WTC11 (cell line): ENCODE measurements at regions not wholly inside any gene's neighbourhood (a gene's known extent, or its start where the extent isn't known, plus 50 kb on each side); places are given as distances from the start of the nearest gene placed in this dataset.
A peak's percentile ranks its signal among the peaks of the same experiment; 100 is the strongest.

Experiments
- ATAC-seq: fragments of 200-7000 bp; cut with Tn5 transposase; 2 replicates; pipeline ENCODE4 v1.10.0; 2021; ENCODE audit warnings: mild to moderate bottlenecking, moderate library complexity
- CTCF ChIA-PET: fragments of 300-600 bp; sonication (Branson Sonifier 250); formaldehyde crosslinking; loops from one replicate; lab custom pipeline; 2021; ENCODE audit warnings: antibody characterized with exemption; lab: Charles Lee
- POLR2A ChIA-PET: fragments of 350-600 bp; sonication (Branson Sonifier 250); formaldehyde crosslinking; loops from one replicate; lab custom pipeline; 2021; ENCODE audit warnings: antibody characterized with exemption; lab: Charles Lee
- DNase-seq: peaks from one replicate; pipeline ENCODE4 v3.0.0; 2021; ENCODE audit warnings: low spot score
- H3K27ac Mint-ChIP-seq: 2 replicates; pipeline ENCODE4 v1.8.0; 2021; ENCODE audit warnings: mixed read lengths
- H3K27me3 Mint-ChIP-seq: 2 replicates; pipeline ENCODE4 v1.8.0; 2021; ENCODE audit warnings: low read depth, mild to moderate bottlenecking, moderate library complexity, mixed read lengths
- H3K36me3 Mint-ChIP-seq: 2 replicates; pipeline ENCODE4 v1.8.0; 2021; ENCODE audit warnings: mixed read lengths
- H3K4me1 Mint-ChIP-seq: 2 replicates; pipeline ENCODE4 v1.8.0; 2022; ENCODE audit warnings: mixed read lengths
- H3K4me3 Mint-ChIP-seq: 2 replicates; pipeline ENCODE4 v1.8.0; 2021; ENCODE audit warnings: mild to moderate bottlenecking, moderate library complexity, mixed read lengths
- H3K9me3 Mint-ChIP-seq: 2 replicates; pipeline ENCODE4 v1.8.0; 2021; ENCODE audit warnings: mixed read lengths
- CDX4 ChIP-seq: fragments of 250-450 bp; sonication (Bioruptor Pico); IDR thresholded peaks from 2 replicates; pipeline ENCODE4 v1.9.0; 2021; ENCODE audit warnings: moderate library complexity, mild to moderate bottlenecking, inconsistent platforms, borderline replicate concordance
- CREB1 ChIP-seq: sonication (generic); formaldehyde crosslinking; IDR thresholded peaks from 2 replicates; pipeline ENCODE4 v1.8.0; 2023; ENCODE audit warnings: mild to moderate bottlenecking, missing genetic modification reagents
- E2F1 ChIP-seq: sonication (generic); formaldehyde crosslinking; IDR thresholded peaks from 2 replicates; pipeline ENCODE4 v1.8.0; 2022; ENCODE audit warnings: mild to moderate bottlenecking, missing genetic modification reagents
- E2F4 ChIP-seq: sonication (generic); formaldehyde crosslinking; IDR thresholded peaks from 2 replicates; pipeline ENCODE4 v1.8.1; 2022; ENCODE audit warnings: low read depth, mild to moderate bottlenecking, moderate library complexity, missing genetic modification reagents, borderline replicate concordance
- ELF4 ChIP-seq: sonication (generic); formaldehyde crosslinking; IDR thresholded peaks from 2 replicates; pipeline ENCODE4 v1.8.1; 2022; ENCODE audit warnings: low read depth, mild to moderate bottlenecking, moderate library complexity, missing genetic modification reagents
- ETV6 ChIP-seq: sonication (generic); formaldehyde crosslinking; IDR thresholded peaks from 2 replicates; pipeline ENCODE4 v1.8.1; 2022; ENCODE audit warnings: mild to moderate bottlenecking, missing genetic modification reagents
- HMGA2 ChIP-seq: fragments of 250-450 bp; sonication (Bioruptor Pico); IDR thresholded peaks from 2 replicates; pipeline ENCODE4 v1.4.0; 2021; ENCODE audit warnings: mild to moderate bottlenecking, moderate library complexity
- JUN ChIP-seq: sonication (generic); formaldehyde crosslinking; IDR thresholded peaks from 2 replicates; pipeline ENCODE4 v1.8.0; 2023; ENCODE audit warnings: mild to moderate bottlenecking, missing genetic modification reagents
- MLX ChIP-seq: sonication (generic); formaldehyde crosslinking; IDR thresholded peaks from 2 replicates; pipeline ENCODE4 v1.8.1; 2023; ENCODE audit warnings: mild to moderate bottlenecking, missing genetic modification reagents, moderate library complexity
- NR1H2 ChIP-seq: sonication (generic); formaldehyde crosslinking; IDR thresholded peaks from 2 replicates; pipeline ENCODE4 v1.9.0; 2021; ENCODE audit warnings: mild to moderate bottlenecking, moderate library complexity, missing genetic modification reagents
- PRRX2 ChIP-seq: fragments of 250-450 bp; sonication (Bioruptor Pico); IDR thresholded peaks from 2 replicates; pipeline ENCODE4 v1.8.0; 2021; ENCODE audit warnings: mild to moderate bottlenecking
- SP1 ChIP-seq: sonication (generic); formaldehyde crosslinking; conservative IDR thresholded peaks from 2 replicates; pipeline ENCODE4 v1.8.1; 2022; ENCODE audit warnings: missing genetic modification reagents
- STAT6 ChIP-seq: sonication (generic); formaldehyde crosslinking; conservative IDR thresholded peaks from 2 replicates; pipeline ENCODE4 v1.8.1; 2023; ENCODE audit warnings: mild to moderate bottlenecking, low read depth, missing genetic modification reagents, moderate library complexity
- ZNF121 ChIP-seq: sonication (generic); formaldehyde crosslinking; IDR thresholded peaks from 2 replicates; pipeline ENCODE4 v1.8.0; 2023; ENCODE audit warnings: missing genetic modification reagents
- ZNF219 ChIP-seq: sonication (generic); formaldehyde crosslinking; IDR thresholded peaks from 2 replicates; pipeline ENCODE4 v1.8.0; 2023; ENCODE audit warnings: missing genetic modification reagents, mild to moderate bottlenecking, borderline replicate concordance
- ZNF232 ChIP-seq: sonication (generic); formaldehyde crosslinking; IDR thresholded peaks from 2 replicates; pipeline ENCODE4 v1.8.0; 2022; ENCODE audit warnings: mild to moderate bottlenecking, missing genetic modification reagents
- ZNF281 ChIP-seq: sonication (generic); formaldehyde crosslinking; IDR thresholded peaks from 2 replicates; pipeline ENCODE4 v1.8.0; 2023; ENCODE audit warnings: mild to moderate bottlenecking, missing genetic modification reagents
- ZNF423 ChIP-seq: fragments of 250-450 bp; sonication (Bioruptor Pico); IDR thresholded peaks from 2 replicates; pipeline ENCODE4 v2.1.2; 2022; ENCODE audit warnings: mild to moderate bottlenecking, moderate library complexity

- Mint-ChIP-seq H3K4me1 (peaks cover 7% of the 10 kb centered on the region), H3K36me3 (peaks cover 8% of the 10 kb centered on the region), H3K9me3 (peaks cover 11% of the 10 kb centered on the region), H3K27me3 (no peaks in the 10 kb centered on the region), H3K27ac (no peak overlapping the region), H3K4me3 (no peak overlapping the region)
- ATAC-seq, result no peak
- TF ChIP-seq ELF4 (CRISPR knock-in tag) (no peak), ZNF423 (peak; percentile 38; the same call in 1 of the 2 replicates)
- ChIA-PET POLR2A (no interaction called here), CTCF (interaction anchor here (0.6 kb wide), 1 partner anchor 55 kb away, joined by 3 read pairs; no protein-coding TSS in a partner anchor)
- no peak for DNase-seq
These were observed 747.9 kb upstream of the CCDC54 start for GRCh38 chr3:106629215-106629832.

- peaks cover 7% of the 10 kb centered on the region for H3K4me1 Mint-ChIP-seq
- H3K27me3 Mint-ChIP-seq, result no peaks in the 10 kb centered on the region
- no peak for TF ChIP-seq CDX4 (CRISPR knock-in tag)
- no peak for TF ChIP-seq E2F4
- TF ChIP-seq SP1, result no peak
- TF ChIP-seq ZNF121 (CRISPR knock-in tag), result no peak
- TF ChIP-seq PRRX2 (CRISPR knock-in tag), result no peak
- TF ChIP-seq ETV6 (CRISPR knock-in tag), result no peak
- no peak for TF ChIP-seq E2F1 (CRISPR knock-in tag)
- no peak for TF ChIP-seq ZNF232 (CRISPR knock-in tag)
- no peak for TF ChIP-seq HMGA2 (CRISPR knock-in tag)
- TF ChIP-seq MLX (CRISPR knock-in tag), result no peak
- TF ChIP-seq JUN (CRISPR knock-in tag), result no peak
- no peak for TF ChIP-seq STAT6 (CRISPR knock-in tag)
- no peak for TF ChIP-seq NR1H2
- no peak for TF ChIP-seq CREB1 (CRISPR knock-in tag)
- no peak for TF ChIP-seq ZNF281 (CRISPR knock-in tag)
- no peak for TF ChIP-seq ZNF219 (CRISPR knock-in tag)
These were observed 745.7 kb upstream of the CCDC54 start for GRCh38 chr3:106631373-106632108.

More at GRCh38 chr3:106631373-106632108, 745.7 kb upstream of the CCDC54 start:
- ChIA-PET CTCF (no interaction called here), POLR2A (no interaction called here)
- Mint-ChIP-seq H3K27ac (no peak overlapping the region), H3K9me3 (no peaks in the 10 kb centered on the region), H3K36me3 (no peaks in the 10 kb centered on the region), H3K4me3 (no peak overlapping the region)
- ATAC-seq, result no peak
- no peak for DNase-seq
